ENCODE measurements at regions not wholly inside any gene's neighbourhood (a gene's known extent, or its start where the extent isn't known, plus 50 kb on each side); places are given as distances from the start of the nearest gene placed in this dataset.

DNA sequence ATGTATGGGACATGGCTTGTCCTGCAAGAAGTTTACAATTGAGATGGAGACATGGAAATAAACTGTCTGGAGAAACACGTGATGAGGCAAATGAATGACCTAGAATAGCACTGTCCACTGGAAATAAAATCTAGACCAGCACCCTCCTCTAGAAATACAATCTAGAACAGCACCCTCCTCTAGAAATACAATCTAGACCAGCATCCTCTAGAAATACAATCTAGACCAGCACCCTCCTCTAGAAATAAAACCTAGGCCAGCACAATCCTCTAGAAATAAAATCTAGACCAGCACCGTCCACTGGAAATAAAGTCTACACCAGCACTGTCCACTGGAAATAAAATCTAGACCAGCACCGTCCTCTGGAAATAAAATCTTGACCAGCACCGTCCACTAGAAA lies 69.2 kb upstream of the RFLNA start:
- TF ChIP-seq, protein P1, sequence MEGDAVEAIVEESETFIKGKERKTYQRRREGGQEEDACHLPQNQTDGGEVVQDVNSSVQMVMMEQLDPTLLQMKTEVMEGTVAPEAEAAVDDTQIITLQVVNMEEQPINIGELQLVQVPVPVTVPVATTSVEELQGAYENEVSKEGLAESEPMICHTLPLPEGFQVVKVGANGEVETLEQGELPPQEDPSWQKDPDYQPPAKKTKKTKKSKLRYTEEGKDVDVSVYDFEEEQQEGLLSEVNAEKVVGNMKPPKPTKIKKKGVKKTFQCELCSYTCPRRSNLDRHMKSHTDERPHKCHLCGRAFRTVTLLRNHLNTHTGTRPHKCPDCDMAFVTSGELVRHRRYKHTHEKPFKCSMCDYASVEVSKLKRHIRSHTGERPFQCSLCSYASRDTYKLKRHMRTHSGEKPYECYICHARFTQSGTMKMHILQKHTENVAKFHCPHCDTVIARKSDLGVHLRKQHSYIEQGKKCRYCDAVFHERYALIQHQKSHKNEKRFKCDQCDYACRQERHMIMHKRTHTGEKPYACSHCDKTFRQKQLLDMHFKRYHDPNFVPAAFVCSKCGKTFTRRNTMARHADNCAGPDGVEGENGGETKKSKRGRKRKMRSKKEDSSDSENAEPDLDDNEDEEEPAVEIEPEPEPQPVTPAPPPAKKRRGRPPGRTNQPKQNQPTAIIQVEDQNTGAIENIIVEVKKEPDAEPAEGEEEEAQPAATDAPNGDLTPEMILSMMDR (conservative IDR thresholded peaks at IDR 0.05 in 1 of 2, IDR thresholded peaks at IDR 0.05 in 1 of 2; ENCODE audit: extremely low read depth in 1 of 2, insufficient read depth in 1 of 2, low read depth in 1 of 2, low read length in 2 of 2): no peak
- no peak for TF ChIP-seq EZH2 (IDR thresholded peaks at IDR 0.05; ENCODE audit: borderline replicate concordance, low read length)

All from mammary epithelial cell (primary cell).